Parathyroid adenoma (tissue), 2 donors: ENCODE measurements at regions not wholly inside any gene's neighbourhood (a gene's known extent, or its start where the extent isn't known, plus 50 kb on each side); places are given as distances from the start of the nearest gene placed in this dataset.

Experiments used
- H2AFZ ChIP-seq: fragments of 300-600 bp; sonication (generic); one replicate; pipeline ENCODE4 v1.7.0; 2017; ENCODE audit warnings: antibody characterized with exemption, mild to moderate bottlenecking
- H3K27ac ChIP-seq: fragments of 300-600 bp; sonication (generic); one replicate; pipeline ENCODE4 v1.7.0; 2017
- H3K27me3 ChIP-seq: fragments of 300-600 bp; sonication (generic); one replicate; pipeline ENCODE4 v1.7.0; 2017; ENCODE audit warnings: low read length; ENCODE audit not compliant: control insufficient read depth, insufficient read depth
- H3K36me3 ChIP-seq: fragments of 300-600 bp; sonication (generic); one replicate; pipeline ENCODE4 v1.7.0; 2017; ENCODE audit warnings: low read length; ENCODE audit not compliant: control insufficient read depth, insufficient read depth
- H3K4me1 ChIP-seq: fragments of 300-600 bp; sonication (generic); one replicate; pipeline ENCODE4 v1.7.0; 2017; ENCODE audit warnings: control low read depth
- H3K4me2 ChIP-seq: fragments of 300-600 bp; sonication (generic); one replicate; pipeline ENCODE4 v1.7.0; 2017; ENCODE audit warnings: low read length
- H3K4me3 ChIP-seq: fragments of 300-600 bp; sonication (generic); one replicate; pipeline ENCODE4 v1.7.0; 2017; ENCODE audit warnings: low read depth, low read length
- H3K79me2 ChIP-seq: fragments of 300-600 bp; sonication (generic); one replicate; pipeline ENCODE4 v1.7.0; 2017; ENCODE audit warnings: control low read depth
- H3K9ac ChIP-seq: fragments of 300-600 bp; sonication (generic); one replicate; pipeline ENCODE4 v1.7.0; 2017; ENCODE audit warnings: mild to moderate bottlenecking
- H3K9me3 ChIP-seq: fragments of 300-600 bp; sonication (generic); one replicate; pipeline ENCODE4 v1.7.0; 2017; ENCODE audit warnings: low read length; ENCODE audit not compliant: control insufficient read depth
- TF ChIP-seq, protein P1 (sequence below): fragments of 300-600 bp; sonication (generic); IDR thresholded peaks from one replicate; pipeline ENCODE4 v1.7.0; 2017; ENCODE audit warnings: antibody characterized with exemption, mild to moderate bottlenecking
- donor health status: primary hyperparathyroidism.

DNA sequence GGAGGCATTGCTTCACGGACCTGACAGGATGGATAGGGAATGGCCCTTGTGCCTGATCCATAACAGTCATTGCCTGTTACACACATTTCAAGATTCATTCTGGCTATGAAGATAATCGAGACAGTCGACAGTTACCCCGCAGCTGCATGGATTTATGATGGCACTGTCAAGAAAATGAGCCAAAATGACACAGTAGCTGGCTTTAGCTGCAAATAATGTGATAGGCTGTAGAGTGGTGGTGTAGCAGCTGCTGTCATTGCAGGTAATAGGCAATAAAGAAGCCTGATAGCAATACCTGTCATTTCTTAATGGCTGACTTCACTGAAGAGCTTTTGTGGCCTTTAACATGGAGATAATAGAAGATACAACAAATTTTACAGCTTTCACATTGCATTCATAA is 1085.2 kb upstream of the ARRDC3 start:
- no peaks in the 10 kb centered on the region for H3K36me3 ChIP-seq
- H3K4me1 ChIP-seq = no peaks in the 10 kb centered on the region
- no peak overlapping the region for H2AFZ ChIP-seq
- no peak overlapping the region for H3K4me3 ChIP-seq
- TF ChIP-seq, protein P1, sequence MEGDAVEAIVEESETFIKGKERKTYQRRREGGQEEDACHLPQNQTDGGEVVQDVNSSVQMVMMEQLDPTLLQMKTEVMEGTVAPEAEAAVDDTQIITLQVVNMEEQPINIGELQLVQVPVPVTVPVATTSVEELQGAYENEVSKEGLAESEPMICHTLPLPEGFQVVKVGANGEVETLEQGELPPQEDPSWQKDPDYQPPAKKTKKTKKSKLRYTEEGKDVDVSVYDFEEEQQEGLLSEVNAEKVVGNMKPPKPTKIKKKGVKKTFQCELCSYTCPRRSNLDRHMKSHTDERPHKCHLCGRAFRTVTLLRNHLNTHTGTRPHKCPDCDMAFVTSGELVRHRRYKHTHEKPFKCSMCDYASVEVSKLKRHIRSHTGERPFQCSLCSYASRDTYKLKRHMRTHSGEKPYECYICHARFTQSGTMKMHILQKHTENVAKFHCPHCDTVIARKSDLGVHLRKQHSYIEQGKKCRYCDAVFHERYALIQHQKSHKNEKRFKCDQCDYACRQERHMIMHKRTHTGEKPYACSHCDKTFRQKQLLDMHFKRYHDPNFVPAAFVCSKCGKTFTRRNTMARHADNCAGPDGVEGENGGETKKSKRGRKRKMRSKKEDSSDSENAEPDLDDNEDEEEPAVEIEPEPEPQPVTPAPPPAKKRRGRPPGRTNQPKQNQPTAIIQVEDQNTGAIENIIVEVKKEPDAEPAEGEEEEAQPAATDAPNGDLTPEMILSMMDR = no peak
- no peaks in the 10 kb centered on the region for H3K27me3 ChIP-seq
- no peak overlapping the region for H3K27ac ChIP-seq
- H3K79me2 ChIP-seq = no peaks in the 10 kb centered on the region
- no peak overlapping the region for H3K9ac ChIP-seq
- no peaks in the 10 kb centered on the region for H3K9me3 ChIP-seq
- no peak overlapping the region for H3K4me2 ChIP-seq

DNA sequence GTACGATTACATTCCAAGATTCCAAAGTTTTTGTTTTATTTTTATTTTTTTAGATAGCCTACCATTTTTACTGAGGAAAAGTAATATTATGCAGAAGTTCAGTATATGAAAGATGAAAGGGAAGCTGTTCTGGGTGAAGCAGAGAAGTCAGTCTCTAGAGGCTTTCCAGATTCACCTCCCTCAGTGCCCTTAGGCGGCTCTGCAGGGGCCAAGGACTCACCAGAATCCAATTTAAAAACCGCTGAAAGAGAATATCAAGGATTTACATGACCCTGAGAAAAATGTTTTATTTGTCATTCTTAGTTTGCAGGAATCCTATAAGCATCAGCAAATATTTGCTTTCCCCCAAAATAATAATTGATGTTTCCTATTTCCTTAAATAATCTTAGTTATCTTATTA is 1084.6 kb upstream of the ARRDC3 start:
- Histone ChIP-seq H2AFZ (no peak overlapping the region), H3K36me3 (no peaks in the 10 kb centered on the region), H3K4me2 (no peak overlapping the region), H3K79me2 (no peaks in the 10 kb centered on the region), H3K9me3 (no peaks in the 10 kb centered on the region), H3K4me3 (no peak overlapping the region), H3K27me3 (no peaks in the 10 kb centered on the region), H3K27ac (no peak overlapping the region), H3K9ac (no peak overlapping the region), H3K4me1 (no peaks in the 10 kb centered on the region)
- TF ChIP-seq, protein P1 = no peak

DNA sequence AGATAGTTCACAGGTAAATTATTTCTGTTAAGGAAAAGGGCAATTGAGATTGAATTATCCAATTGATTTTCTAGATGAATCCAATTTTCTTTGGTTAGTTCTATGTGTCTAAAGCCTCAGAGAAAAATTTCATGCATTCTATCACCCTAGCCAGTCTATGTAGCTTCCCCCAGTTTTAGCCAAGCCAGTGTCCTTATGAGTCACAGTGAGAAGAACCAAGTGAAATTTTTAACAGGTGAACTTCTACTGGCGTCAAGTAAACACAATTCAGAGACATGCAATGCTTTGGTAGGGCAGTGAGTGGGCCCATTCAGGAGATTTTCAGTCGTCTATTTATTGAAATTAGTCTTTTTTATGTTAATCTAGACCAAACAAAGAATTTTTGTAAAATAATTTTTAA is 1077.4 kb upstream of the ARRDC3 start:
- no peaks in the 10 kb centered on the region for H3K79me2 ChIP-seq
- no peak overlapping the region for H2AFZ ChIP-seq
- H3K4me1 ChIP-seq = no peaks in the 10 kb centered on the region
- no peak overlapping the region for H3K4me3 ChIP-seq
- no peaks in the 10 kb centered on the region for H3K36me3 ChIP-seq
- TF ChIP-seq, protein P1 = no peak
- no peak overlapping the region for H3K9ac ChIP-seq
- H3K27me3 ChIP-seq = no peaks in the 10 kb centered on the region
- no peaks in the 10 kb centered on the region for H3K9me3 ChIP-seq
- H3K4me2 ChIP-seq = no peak overlapping the region
- no peak overlapping the region for H3K27ac ChIP-seq

DNA sequence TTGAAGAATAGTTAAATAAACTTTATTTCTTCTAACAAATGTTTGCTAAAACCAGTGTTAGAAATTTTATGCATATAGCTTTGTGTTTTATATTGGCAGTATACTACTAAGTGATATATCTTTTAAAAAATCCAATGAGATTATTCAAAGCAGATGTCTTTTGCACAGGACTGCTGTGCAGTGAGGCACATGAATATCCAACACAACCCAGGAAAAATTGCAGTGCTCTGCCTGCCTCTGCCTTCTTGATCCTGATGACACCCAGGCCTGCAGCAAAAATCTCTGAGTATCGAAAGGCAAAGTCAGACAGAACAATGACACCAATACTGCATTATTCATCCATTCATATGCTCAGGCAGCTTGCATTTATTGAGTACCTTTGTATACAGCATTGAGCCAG is 1076.5 kb upstream of the ARRDC3 start:
- H3K27me3 ChIP-seq = no peaks in the 10 kb centered on the region
- TF ChIP-seq, protein P1 = no peak
- H3K4me3 ChIP-seq = no peak overlapping the region
- no peaks in the 10 kb centered on the region for H3K4me1 ChIP-seq
- H2AFZ ChIP-seq = no peak overlapping the region
- H3K27ac ChIP-seq = no peak overlapping the region
- H3K79me2 ChIP-seq = no peaks in the 10 kb centered on the region
- H3K9ac ChIP-seq = no peak overlapping the region
- H3K4me2 ChIP-seq = no peak overlapping the region
- H3K9me3 ChIP-seq = no peaks in the 10 kb centered on the region
- no peaks in the 10 kb centered on the region for H3K36me3 ChIP-seq

DNA sequence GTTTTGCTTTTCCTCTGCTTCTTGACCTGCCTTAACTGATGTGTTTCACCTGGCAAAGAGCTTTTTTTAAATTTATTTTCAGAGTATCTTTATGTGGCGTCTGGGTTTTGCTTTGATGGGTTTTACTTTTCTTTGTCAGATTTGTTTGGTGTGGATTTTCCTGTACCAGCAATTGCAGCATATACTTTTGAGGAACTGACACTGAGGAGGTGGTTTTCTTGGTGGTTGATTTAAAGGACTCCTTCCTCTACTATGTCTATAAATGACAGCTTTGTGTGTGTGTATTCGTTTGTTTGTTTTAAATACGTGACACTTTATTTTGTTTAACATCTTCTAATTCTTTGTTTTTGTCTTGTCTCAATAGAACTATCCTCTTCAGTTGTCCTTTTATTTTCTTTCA is 1071.9 kb upstream of the ARRDC3 start:
- Histone ChIP-seq H3K4me1 (no peaks in the 10 kb centered on the region), H3K9me3 (no peaks in the 10 kb centered on the region), H3K9ac (no peak overlapping the region), H3K36me3 (no peaks in the 10 kb centered on the region), H3K27ac (no peak overlapping the region), H3K79me2 (no peaks in the 10 kb centered on the region), H3K4me3 (no peak overlapping the region), H3K4me2 (no peak overlapping the region), H2AFZ (no peak overlapping the region), H3K27me3 (no peaks in the 10 kb centered on the region)
- TF ChIP-seq, protein P1 = no peak
